PFSK-1 (cell line): ENCODE measurements at regions not wholly inside any gene's neighbourhood (a gene's known extent, or its start where the extent isn't known, plus 50 kb on each side); places are given as distances from the start of the nearest gene placed in this dataset.

Experiments
- FOXP2 ChIP-seq: optimal IDR thresholded peaks from 2 replicates; pipeline ENCODE3; 2011; ENCODE audit warnings: borderline replicate concordance, control low read depth, inconsistent platforms; ENCODE audit not compliant: insufficient read depth; ENCODE audit errors: extremely low read length, extremely low read depth
- POLR2AphosphoS5 ChIP-seq: IDR thresholded peaks from 2 replicates; pipeline ENCODE4 v1.6.1; 2012; ENCODE audit warnings: low read depth, mild to moderate bottlenecking, control low read depth, low read length, moderate library complexity
- SIN3A ChIP-seq: IDR thresholded peaks from 2 replicates; pipeline ENCODE4 v1.6.1; 2012; ENCODE audit warnings: mild to moderate bottlenecking, low read length, moderate library complexity, borderline replicate concordance; ENCODE audit not compliant: insufficient read depth
- TAF1 ChIP-seq: IDR thresholded peaks from 2 replicates; pipeline ENCODE4 v1.6.1; 2012; ENCODE audit warnings: low read length, control low read depth, borderline replicate concordance; ENCODE audit not compliant: insufficient read depth
- TF ChIP-seq, protein P1 (sequence below), 2 experiments: IDR thresholded peaks; 2 replicates each; pipeline versions ENCODE4 v1.6.1 to v1.8.0; 2011 to 2012; ENCODE audit warnings: low read depth in 2 of 2, low read length in 2 of 2, control low read depth in 1 of 2, inconsistent platforms in 1 of 2, mild to moderate bottlenecking in 1 of 2, moderate library complexity in 1 of 2; ENCODE audit not compliant: insufficient read depth in 1 of 2

GRCh38 chr12:76264611-76265012, 83.6 kb downstream of the BBS10 start:
- no peak for TF ChIP-seq TAF1
- TF ChIP-seq POLR2AphosphoS5, result no peak
- TF ChIP-seq, protein P1, sequence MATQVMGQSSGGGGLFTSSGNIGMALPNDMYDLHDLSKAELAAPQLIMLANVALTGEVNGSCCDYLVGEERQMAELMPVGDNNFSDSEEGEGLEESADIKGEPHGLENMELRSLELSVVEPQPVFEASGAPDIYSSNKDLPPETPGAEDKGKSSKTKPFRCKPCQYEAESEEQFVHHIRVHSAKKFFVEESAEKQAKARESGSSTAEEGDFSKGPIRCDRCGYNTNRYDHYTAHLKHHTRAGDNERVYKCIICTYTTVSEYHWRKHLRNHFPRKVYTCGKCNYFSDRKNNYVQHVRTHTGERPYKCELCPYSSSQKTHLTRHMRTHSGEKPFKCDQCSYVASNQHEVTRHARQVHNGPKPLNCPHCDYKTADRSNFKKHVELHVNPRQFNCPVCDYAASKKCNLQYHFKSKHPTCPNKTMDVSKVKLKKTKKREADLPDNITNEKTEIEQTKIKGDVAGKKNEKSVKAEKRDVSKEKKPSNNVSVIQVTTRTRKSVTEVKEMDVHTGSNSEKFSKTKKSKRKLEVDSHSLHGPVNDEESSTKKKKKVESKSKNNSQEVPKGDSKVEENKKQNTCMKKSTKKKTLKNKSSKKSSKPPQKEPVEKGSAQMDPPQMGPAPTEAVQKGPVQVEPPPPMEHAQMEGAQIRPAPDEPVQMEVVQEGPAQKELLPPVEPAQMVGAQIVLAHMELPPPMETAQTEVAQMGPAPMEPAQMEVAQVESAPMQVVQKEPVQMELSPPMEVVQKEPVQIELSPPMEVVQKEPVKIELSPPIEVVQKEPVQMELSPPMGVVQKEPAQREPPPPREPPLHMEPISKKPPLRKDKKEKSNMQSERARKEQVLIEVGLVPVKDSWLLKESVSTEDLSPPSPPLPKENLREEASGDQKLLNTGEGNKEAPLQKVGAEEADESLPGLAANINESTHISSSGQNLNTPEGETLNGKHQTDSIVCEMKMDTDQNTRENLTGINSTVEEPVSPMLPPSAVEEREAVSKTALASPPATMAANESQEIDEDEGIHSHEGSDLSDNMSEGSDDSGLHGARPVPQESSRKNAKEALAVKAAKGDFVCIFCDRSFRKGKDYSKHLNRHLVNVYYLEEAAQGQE (IDR thresholded peaks at IDR 0.05; ENCODE audit: insufficient read depth in 1 of 2, low read depth in 2 of 2, low read length in 2 of 2), result no peak
- no peak for TF ChIP-seq SIN3A
- TF ChIP-seq FOXP2, result no peak

GRCh38 chr12:76263696-76264095, 84.5 kb downstream of the BBS10 start:
- TF ChIP-seq SIN3A, result no peak
- TF ChIP-seq FOXP2, result no peak
- TF ChIP-seq, protein P1 (IDR thresholded peaks at IDR 0.05; ENCODE audit: insufficient read depth in 1 of 2, low read depth in 2 of 2, low read length in 2 of 2), result no peak
- no peak for TF ChIP-seq TAF1
- TF ChIP-seq POLR2AphosphoS5, result no peak

- no peak for TF ChIP-seq POLR2AphosphoS5
These were observed 87.8 kb downstream of the BBS10 start for GRCh38 chr12:76260390-76260748.

DNA sequence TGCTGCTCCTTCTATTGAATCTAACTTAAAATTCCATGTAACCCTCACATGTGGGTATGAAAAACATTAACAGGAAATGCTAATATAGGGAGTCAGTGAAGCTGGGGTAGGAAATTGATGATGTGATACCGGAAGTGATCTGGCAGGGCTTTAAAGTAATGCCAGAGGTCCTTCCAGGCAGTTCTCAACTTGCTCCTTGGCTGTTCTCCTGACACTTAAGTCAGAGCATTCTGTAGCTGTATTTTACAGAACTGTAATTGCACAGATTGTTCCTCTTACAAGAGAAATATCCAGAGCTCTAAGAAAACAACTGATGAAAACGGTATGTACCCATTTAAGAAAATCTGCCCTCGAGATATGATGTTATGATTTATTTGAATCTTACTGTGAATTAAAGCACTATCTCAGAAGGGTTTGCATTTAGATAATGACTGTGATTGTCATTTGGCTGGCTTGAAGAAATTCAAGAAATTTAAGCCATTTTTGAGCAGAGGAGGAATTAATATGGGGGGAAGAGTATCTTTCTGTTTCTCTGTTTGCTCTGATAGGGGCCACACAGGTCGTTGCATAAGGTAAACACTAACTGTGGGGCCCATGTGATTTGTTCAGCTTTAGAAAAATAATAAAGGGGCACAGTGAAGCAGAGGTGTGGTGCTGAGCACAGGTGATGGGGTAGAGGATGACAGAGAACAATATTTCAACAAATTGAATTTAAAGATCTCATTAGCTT, 88.4 kb downstream of the BBS10 start:
- TF ChIP-seq FOXP2, result no peak
- TF ChIP-seq SIN3A, result no peak
- no peak for TF ChIP-seq TAF1
- TF ChIP-seq, protein P1 (IDR thresholded peaks at IDR 0.05; ENCODE audit: insufficient read depth in 1 of 2, low read depth in 2 of 2, low read length in 2 of 2), result no peak

- TF ChIP-seq TAF1 (no peak), POLR2AphosphoS5 (no peak), FOXP2 (no peak), SIN3A (no peak)
- TF ChIP-seq, protein P1 (IDR thresholded peaks at IDR 0.05; ENCODE audit: insufficient read depth in 1 of 2, low read depth in 2 of 2, low read length in 2 of 2), result no peak
These were observed 89.1 kb downstream of the BBS10 start for GRCh38 chr12:76259106-76259505.
